ENCODE measurements at regions not wholly inside any gene's neighbourhood (a gene's known extent, or its start where the extent isn't known, plus 50 kb on each side); places are given as distances from the start of the nearest gene placed in this dataset.
A peak's percentile ranks its signal among the peaks of the same experiment; 100 is the strongest.

GRCh38 chr6:4010689-4011090 lies 68.2 kb downstream of the FAM217A start:
- ChIA-PET POLR2A (interaction anchor here (1.3 to 3.2 kb wide), 2 partner anchors 7 to 10 kb away, joined by 3 to 17 read pairs; a partner anchor contains a TSS), CTCF (interaction anchor here (1.0 kb wide), 1 partner anchor 10 kb away, joined by 6 read pairs; a partner anchor contains a TSS)
- no peak for TF ChIP-seq HDGF (IDR thresholded peaks at IDR 0.05; ENCODE audit: borderline replicate concordance)
- no peak for TF ChIP-seq FOXM1 (IDR thresholded peaks at IDR 0.05; ENCODE audit: borderline replicate concordance)
- TF ChIP-seq NFRKB (IDR thresholded peaks at IDR 0.05), result no peak
- TF ChIP-seq CTBP1 (IDR thresholded peaks at IDR 0.05; ENCODE audit: borderline replicate concordance), result no peak
- TF ChIP-seq PKNOX1 (IDR thresholded peaks at IDR 0.05), result no peak
- TF ChIP-seq LEF1 (IDR thresholded peaks at IDR 0.05; ENCODE audit: borderline replicate concordance), result no peak
- TF ChIP-seq SP1 (IDR thresholded peaks at IDR 0.05), result no peak
- no peak for TF ChIP-seq FOXK2 (IDR thresholded peaks at IDR 0.05)
- no peak for TF ChIP-seq ARNT (IDR thresholded peaks at IDR 0.05)
- DNase-seq (ENCODE audit: extremely low spot score), result no peak

DNA sequence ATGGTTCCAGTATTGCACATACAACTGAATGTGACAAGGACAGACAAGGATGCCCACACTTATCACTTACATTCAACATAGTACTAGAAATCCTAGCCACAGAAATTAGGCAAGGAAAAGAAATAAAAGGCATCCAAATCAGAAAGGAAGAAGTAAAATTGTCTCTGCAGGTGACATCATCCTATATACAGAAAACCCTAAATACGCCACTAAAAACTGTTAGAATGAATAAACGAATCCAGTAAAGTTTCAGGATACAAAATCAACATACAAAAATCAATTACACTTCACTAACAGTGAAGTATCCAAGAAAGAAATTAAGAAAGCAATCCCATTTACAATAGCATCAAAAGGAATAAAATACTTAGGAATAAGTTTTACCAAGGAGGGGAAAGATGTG lies 66.1 kb downstream of the FAM217A start:
- POLR2A ChIA-PET, result interaction anchor here (1.0 kb wide), 1 partner anchor 8 kb away, joined by 3 read pairs; a partner anchor contains a TSS
- CTCF ChIA-PET, result no interaction called here
- no peak for TF ChIP-seq CTBP1 (IDR thresholded peaks at IDR 0.05; ENCODE audit: borderline replicate concordance)
- DNase-seq (ENCODE audit: extremely low spot score), result no peak

GRCh38 chr6:4017058-4017739 lies 61.7 kb downstream of the FAM217A start:
- no peak for DNase-seq (ENCODE audit: extremely low spot score)
- TF ChIP-seq PKNOX1 (IDR thresholded peaks at IDR 0.05), result peak; percentile 73
- no peak for TF ChIP-seq TARDBP (IDR thresholded peaks at IDR 0.05)
- ChIA-PET POLR2A (interaction anchor here (0.9 to 1.6 kb wide), 4 partner anchors 7 to 305 kb away, joined by 3 to 9 read pairs (median 3); no protein-coding TSS in a partner anchor), CTCF (interaction anchor here (1.0 kb wide), 1 partner anchor 27 kb away, joined by 3 read pairs; no protein-coding TSS in a partner anchor)

DNA sequence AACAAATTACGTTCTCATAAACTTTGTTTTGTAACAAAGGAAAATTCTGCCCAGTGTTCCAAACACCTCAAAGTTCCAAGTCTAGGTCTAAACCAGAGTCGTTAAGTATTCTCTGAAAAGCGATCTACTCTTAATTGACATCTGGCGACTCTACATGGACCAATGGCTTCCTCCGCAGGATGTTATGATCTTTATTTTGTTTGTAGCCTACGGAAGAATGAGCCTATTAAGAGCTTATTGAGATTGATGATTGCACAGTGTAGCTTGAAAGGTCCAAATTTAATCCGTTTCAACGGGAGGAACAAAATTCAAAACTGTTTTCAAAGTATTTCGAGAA lies 61.1 kb downstream of the FAM217A start:
- TF ChIP-seq ARNT (IDR thresholded peaks at IDR 0.05) (no peak), PKNOX1 (IDR thresholded peaks at IDR 0.05) (peak; percentile 75), LEF1 (IDR thresholded peaks at IDR 0.05; ENCODE audit: borderline replicate concordance) (no peak), NFRKB (IDR thresholded peaks at IDR 0.05) (no peak), SP1 (IDR thresholded peaks at IDR 0.05) (no peak)
- POLR2A ChIA-PET, result interaction anchor here (0.6 to 1.6 kb wide), 13 partner anchors 8 to 342 kb away, joined by 3 to 9 read pairs (median 3); partner anchors contain the start of gene ECI2
- CTCF ChIA-PET, result interaction anchor here (1.0 kb wide), 1 partner anchor 27 kb away, joined by 3 read pairs; no protein-coding TSS in a partner anchor
- DNase-seq (ENCODE audit: extremely low spot score), result peak; percentile 12

- POLR2A ChIA-PET, result interaction anchor here (0.6 to 1.6 kb wide), 15 partner anchors 8 to 735 kb away, joined by 3 to 9 read pairs (median 3); partner anchors contain the start of gene ECI2
Measured at GRCh38 chr6:4018171-4018923, 60.6 kb downstream of the FAM217A start.

More at GRCh38 chr6:4018171-4018923, 60.6 kb downstream of the FAM217A start:
- CTCF ChIA-PET, result interaction anchor here (1.0 kb wide), 1 partner anchor 28 kb away, joined by 3 read pairs; no protein-coding TSS in a partner anchor
- TF ChIP-seq SUZ12 (IDR thresholded peaks at IDR 0.05) (no peak), HDGF (IDR thresholded peaks at IDR 0.05; ENCODE audit: borderline replicate concordance) (0 out of 2 replicates have a peak, but pooled peaks have one; percentile 68), L3MBTL2 (conservative IDR thresholded peaks at IDR 0.05) (peak; percentile 63), NFRKB (IDR thresholded peaks at IDR 0.05) (no peak), ARNT (IDR thresholded peaks at IDR 0.05) (no peak), BHLHE40 (IDR thresholded peaks at IDR 0.05; ENCODE audit: borderline replicate concordance) (no peak), ELF4 (IDR thresholded peaks at IDR 0.05) (no peak), FOXK2 (IDR thresholded peaks at IDR 0.05) (no peak), SP1 (IDR thresholded peaks at IDR 0.05) (no peak)
- DNase-seq (ENCODE audit: extremely low spot score), result peak; percentile 88
